Activated CD8-positive, alpha-beta T cell treated with anti-CD3 and anti-CD28 coated beads for 36 hours (primary cell): ENCODE measurements at regions not wholly inside any gene's neighbourhood (a gene's known extent, or its start where the extent isn't known, plus 50 kb on each side); places are given as distances from the start of the nearest gene placed in this dataset.

Source experiments
- ATAC-seq: fragments of 200-7000 bp; cut with Tn5 transposase; one replicate; pipeline ENCODE4 v1.10.0; 2021; ENCODE audit warnings: mild to moderate bottlenecking, moderate library complexity
- CTCF ChIA-PET: fragments of 350-600 bp; sonication (Branson Sonifier 250); formaldehyde crosslinking; loops from one replicate; lab custom pipeline; 2021; ENCODE audit warnings: antibody characterized with exemption; lab: Charles Lee
- POLR2A ChIA-PET: fragments of 350-600 bp; sonication (Branson Sonifier 250); formaldehyde crosslinking; loops from one replicate; lab custom pipeline; 2021; ENCODE audit warnings: antibody characterized with exemption; lab: Charles Lee
- DNase-seq: peaks from one replicate; pipeline ENCODE4 v3.0.0-alpha.2; 2020
- H3K27ac Mint-ChIP-seq: one replicate; pipeline ENCODE4 v1.8.0; 2021; ENCODE audit warnings: mild to moderate bottlenecking, mixed read lengths
- H3K27me3 Mint-ChIP-seq: one replicate; pipeline ENCODE4 v1.8.0; 2021; ENCODE audit warnings: mixed read lengths
- H3K36me3 Mint-ChIP-seq: one replicate; pipeline ENCODE4 v1.8.0; 2021; ENCODE audit warnings: low read depth, mixed read lengths
- H3K4me1 Mint-ChIP-seq: one replicate; pipeline ENCODE4 v1.8.0; 2021; ENCODE audit warnings: low read depth, mixed read lengths
- H3K4me3 Mint-ChIP-seq: one replicate; pipeline ENCODE4 v1.8.0; 2021; ENCODE audit warnings: mild to moderate bottlenecking, moderate library complexity, mixed read lengths
- H3K9me3 Mint-ChIP-seq: one replicate; pipeline ENCODE4 v1.8.0; 2021; ENCODE audit warnings: mixed read lengths
- CTCF ChIP-seq: fragments of 200-600 bp; IDR thresholded peaks from one replicate; pipeline ENCODE4 v1.8.0; 2022; ENCODE audit warnings: antibody characterized with exemption, mild to moderate bottlenecking
- intact Hi-C: fragments of 100-400 bp; cut with micrococcal nuclease; formaldehyde crosslinking; loops from one replicate; pipeline ENCODE4 v1.10.0; 2022

GRCh38 chr14:22189881-22190280 lies 399.1 kb downstream of the DAD1 start:
- Mint-ChIP-seq H3K36me3 (no peaks in the 10 kb centered on the region), H3K27ac (no peak overlapping the region), H3K9me3 (no peaks in the 10 kb centered on the region), H3K27me3 (no peaks in the 10 kb centered on the region), H3K4me1 (no peaks in the 10 kb centered on the region), H3K4me3 (no peak overlapping the region)
- no peak for TF ChIP-seq CTCF
- no peak for ATAC-seq
- DNase-seq: no peak
- ChIA-PET CTCF (no interaction called here), POLR2A (no interaction called here)
- intact Hi-C loops: no loop called here

- H3K4me1 Mint-ChIP-seq: no peaks in the 10 kb centered on the region
These were observed 400.7 kb downstream of the DAD1 start for GRCh38 chr14:22188318-22188717.

GRCh38 chr14:22185789-22186188 lies 403.2 kb downstream of the DAD1 start:
- Mint-ChIP-seq H3K27ac (no peak overlapping the region), H3K4me1 (no peaks in the 10 kb centered on the region), H3K27me3 (no peaks in the 10 kb centered on the region), H3K4me3 (no peak overlapping the region), H3K9me3 (no peaks in the 10 kb centered on the region), H3K36me3 (no peaks in the 10 kb centered on the region)
- ATAC-seq (no peak), DNase-seq (no peak)
- intact Hi-C loops: no loop called here
- TF ChIP-seq CTCF: no peak
- ChIA-PET POLR2A (no interaction called here), CTCF (no interaction called here)

More at GRCh38 chr14:22188318-22188717, 400.7 kb downstream of the DAD1 start:
- intact Hi-C loops: no loop called here
- CTCF ChIA-PET: no interaction called here
- ATAC-seq: no peak
- no peaks in the 10 kb centered on the region for H3K36me3 Mint-ChIP-seq
- POLR2A ChIA-PET: no interaction called here
- DNase-seq: no peak
- no peak for TF ChIP-seq CTCF
- H3K4me3 Mint-ChIP-seq: no peak overlapping the region
- no peaks in the 10 kb centered on the region for H3K9me3 Mint-ChIP-seq
- H3K27ac Mint-ChIP-seq: no peak overlapping the region
- H3K27me3 Mint-ChIP-seq: no peaks in the 10 kb centered on the region

- Mint-ChIP-seq H3K36me3 (no peaks in the 10 kb centered on the region), H3K4me1 (no peaks in the 10 kb centered on the region), H3K27ac (no peak overlapping the region), H3K9me3 (no peaks in the 10 kb centered on the region), H3K27me3 (no peaks in the 10 kb centered on the region), H3K4me3 (no peak overlapping the region)
- intact Hi-C loops: no loop called here
- DNase-seq (no peak), ATAC-seq (no peak)
- POLR2A ChIA-PET: no interaction called here
- CTCF ChIA-PET: interaction anchor here (0.6 kb wide), 1 partner anchor 280 kb away, joined by 4 read pairs; no protein-coding TSS in a partner anchor
- TF ChIP-seq CTCF: no peak
These were observed 403.8 kb downstream of the DAD1 start for GRCh38 chr14:22185191-22185590.

- CTCF ChIA-PET: interaction anchor here (0.6 kb wide), 1 partner anchor 280 kb away, joined by 4 read pairs; no protein-coding TSS in a partner anchor
- TF ChIP-seq CTCF: no peak
These were observed 404.2 kb downstream of the DAD1 start for GRCh38 chr14:22184830-22185168.

More at GRCh38 chr14:22184830-22185168, 404.2 kb downstream of the DAD1 start:
- intact Hi-C loops: no loop called here
- DNase-seq: no peak
- Mint-ChIP-seq H3K4me3 (no peak overlapping the region), H3K9me3 (no peaks in the 10 kb centered on the region), H3K36me3 (no peaks in the 10 kb centered on the region), H3K4me1 (no peaks in the 10 kb centered on the region), H3K27ac (no peak overlapping the region), H3K27me3 (no peaks in the 10 kb centered on the region)
- no peak for ATAC-seq
- POLR2A ChIA-PET: no interaction called here
